Effector memory CD8-positive, alpha-beta T cell (primary cell): ENCODE measurements at regions not wholly inside any gene's neighbourhood (a gene's known extent, or its start where the extent isn't known, plus 50 kb on each side); places are given as distances from the start of the nearest gene placed in this dataset.

Experiments used
- ATAC-seq: fragments of 150-1000 bp; cut with Tn5 transposase; replicated peaks from 2 replicates; pipeline ENCODE4 v1.10.0; 2021; ENCODE audit warnings: mild to moderate bottlenecking, moderate library complexity
- DNase-seq, 3 experiments: peaks; one replicate each; pipeline ENCODE4 v3.0.0; 2021
- H3K27ac Mint-ChIP-seq, 2 donors: one replicate each; pipeline ENCODE4 v1.8.0; 2022; ENCODE audit warnings: mild to moderate bottlenecking in 2 of 2, mixed read lengths in 2 of 2, moderate library complexity in 2 of 2
- H3K27me3 Mint-ChIP-seq, 2 donors: one replicate each; pipeline ENCODE4 v1.8.0; 2022; ENCODE audit warnings: mixed read lengths in 2 of 2
- H3K36me3 Mint-ChIP-seq: one replicate; pipeline ENCODE4 v1.8.0; 2022; ENCODE audit warnings: mild to moderate bottlenecking, moderate library complexity, mixed read lengths; ENCODE audit not compliant: insufficient read depth
- H3K4me1 Mint-ChIP-seq, 2 donors: one replicate each; pipeline ENCODE4 v1.8.0; 2022; ENCODE audit warnings: low read depth in 2 of 2, mixed read lengths in 2 of 2
- H3K4me3 Mint-ChIP-seq, 2 donors: one replicate each; pipeline ENCODE4 v1.8.0; 2022; ENCODE audit warnings: mild to moderate bottlenecking in 2 of 2, mixed read lengths in 2 of 2, moderate library complexity in 2 of 2
- H3K9me3 Mint-ChIP-seq, 2 donors: one replicate each; pipeline ENCODE4 v1.8.0; 2022; ENCODE audit warnings: mixed read lengths in 2 of 2

DNA sequence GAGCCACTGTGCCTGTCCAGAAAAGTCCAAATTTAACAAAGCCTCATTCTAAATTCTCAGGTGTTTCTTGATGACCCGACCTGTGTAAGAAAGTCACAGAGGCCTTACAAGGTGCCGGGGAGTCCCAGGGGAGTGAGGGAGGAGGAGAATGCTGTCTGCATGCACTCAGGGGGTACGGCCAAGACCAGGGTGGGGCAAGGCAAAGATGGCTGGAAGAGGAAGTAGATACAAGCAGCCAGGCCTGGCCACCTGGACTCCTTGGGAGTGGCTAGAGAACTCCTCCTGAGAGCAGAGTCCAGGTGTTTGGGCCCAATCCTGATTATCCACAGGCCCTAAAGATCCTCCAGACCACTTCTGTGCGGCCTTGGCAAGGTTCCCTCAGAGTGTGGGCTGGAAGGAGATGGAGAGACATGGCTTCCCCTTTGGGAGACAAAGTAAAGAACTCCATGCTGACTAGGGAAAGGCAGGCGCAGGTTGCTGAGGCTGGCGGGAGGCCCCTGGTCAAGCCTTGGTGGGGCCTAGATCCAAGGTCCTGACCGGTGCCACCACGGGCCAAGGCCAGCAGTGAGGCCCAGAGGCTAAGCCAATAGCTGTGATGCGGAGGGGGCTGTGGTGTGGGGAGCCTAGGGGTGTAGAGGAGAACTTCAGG, 74.7 kb downstream of the COPS8 start:
- ATAC-seq = no peak

DNA sequence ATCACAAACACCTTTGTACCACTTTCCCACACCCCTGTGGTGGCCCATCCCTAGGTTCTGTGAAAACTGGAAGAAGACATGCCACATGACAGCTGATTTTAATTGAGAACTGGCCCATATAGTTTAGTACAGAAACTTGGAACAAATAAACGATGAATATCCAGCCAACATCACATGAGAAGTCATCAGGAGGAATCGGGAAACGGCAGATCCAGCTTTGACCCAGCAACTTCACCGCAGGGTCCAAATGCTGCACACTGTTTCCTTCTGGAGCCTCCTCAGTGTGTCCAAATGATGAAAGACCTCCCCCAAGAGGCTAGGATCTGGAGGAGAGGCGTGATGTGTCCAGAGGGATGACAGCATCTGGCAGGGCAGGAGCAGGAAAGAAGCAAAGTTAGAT, 75.5 kb downstream of the COPS8 start:
- no peaks in the 10 kb centered on the region for H3K36me3 Mint-ChIP-seq
- no peaks in the 10 kb centered on the region for H3K4me1 Mint-ChIP-seq
- DNase-seq (no peak), ATAC-seq (no peak)
- H3K27ac Mint-ChIP-seq = no peak overlapping the region
- no peaks in the 10 kb centered on the region for H3K9me3 Mint-ChIP-seq
- peaks cover 41 to 65% of the 10 kb centered on the region in 2 donors for H3K27me3 Mint-ChIP-seq
- no peak overlapping the region for H3K4me3 Mint-ChIP-seq

More for the DNA sequence above, 74.7 kb downstream of the COPS8 start:
- Mint-ChIP-seq H3K9me3 (no peaks in the 10 kb centered on the region), H3K4me1 (no peaks in the 10 kb centered on the region), H3K36me3 (no peaks in the 10 kb centered on the region), H3K27ac (no peak overlapping the region), H3K4me3 (no peak overlapping the region), H3K27me3 (peaks cover 38 to 65% of the 10 kb centered on the region in 2 donors)
- no peak for DNase-seq

DNA sequence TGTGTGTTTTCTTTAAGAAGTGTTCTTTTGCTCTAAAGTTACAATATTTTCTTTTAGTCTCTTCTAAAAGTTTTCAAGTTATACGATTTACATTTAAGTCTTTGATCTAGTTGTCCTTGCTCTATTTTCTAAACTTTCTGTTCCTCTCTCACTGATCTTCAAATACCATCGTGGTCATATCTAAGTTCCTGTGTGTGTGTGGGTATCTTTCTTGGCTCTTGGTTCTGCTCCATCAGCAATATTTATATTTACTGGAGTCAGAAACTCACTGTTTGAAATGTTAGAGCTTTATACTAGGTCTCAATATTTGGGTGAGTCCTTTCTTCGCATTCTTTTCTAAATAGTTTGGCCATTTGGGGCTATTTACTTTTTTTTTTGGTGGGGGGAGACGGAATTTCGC, 77.3 kb downstream of the COPS8 start:
- no peak for DNase-seq
- H3K4me1 Mint-ChIP-seq = no peaks in the 10 kb centered on the region
- H3K9me3 Mint-ChIP-seq = no peaks in the 10 kb centered on the region
- peaks cover 40 to 62% of the 10 kb centered on the region in 2 donors for H3K27me3 Mint-ChIP-seq
- no peak overlapping the region for H3K27ac Mint-ChIP-seq
- no peak overlapping the region for H3K4me3 Mint-ChIP-seq
- no peak for ATAC-seq
- no peaks in the 10 kb centered on the region for H3K36me3 Mint-ChIP-seq

DNA sequence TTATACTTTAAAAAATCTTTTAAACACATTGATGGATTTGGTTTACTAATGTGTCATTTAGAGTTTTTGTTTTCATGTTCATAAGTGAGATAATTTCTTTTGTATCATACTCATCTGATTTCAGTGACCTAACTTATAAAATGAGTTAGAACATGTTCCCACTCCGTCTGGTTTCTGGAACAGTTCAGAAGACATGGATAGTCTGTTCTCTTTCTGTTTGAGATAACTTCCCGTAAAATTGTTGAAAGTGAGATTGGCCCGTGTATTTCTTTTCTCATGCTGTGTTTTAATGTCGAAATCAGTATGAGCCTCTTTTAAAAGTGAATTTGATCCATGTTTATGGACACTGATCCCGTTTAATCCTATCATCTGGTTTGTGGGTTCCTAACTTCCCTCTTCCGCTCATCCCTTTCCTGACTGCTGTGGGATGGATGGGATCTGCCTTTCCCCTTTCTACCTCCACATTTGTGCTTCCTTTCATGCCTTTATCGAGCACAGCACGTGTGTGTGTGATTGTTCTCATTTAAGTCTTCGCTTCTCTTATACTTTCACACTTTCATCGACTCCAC, 78.9 kb downstream of the COPS8 start:
- Mint-ChIP-seq H3K9me3 (no peaks in the 10 kb centered on the region), H3K4me3 (no peak overlapping the region), H3K36me3 (no peaks in the 10 kb centered on the region), H3K27ac (no peak overlapping the region), H3K4me1 (no peaks in the 10 kb centered on the region), H3K27me3 (peaks cover 52 to 66% of the 10 kb centered on the region in 2 donors)
- ATAC-seq = no peak
- DNase-seq = no peak

DNA sequence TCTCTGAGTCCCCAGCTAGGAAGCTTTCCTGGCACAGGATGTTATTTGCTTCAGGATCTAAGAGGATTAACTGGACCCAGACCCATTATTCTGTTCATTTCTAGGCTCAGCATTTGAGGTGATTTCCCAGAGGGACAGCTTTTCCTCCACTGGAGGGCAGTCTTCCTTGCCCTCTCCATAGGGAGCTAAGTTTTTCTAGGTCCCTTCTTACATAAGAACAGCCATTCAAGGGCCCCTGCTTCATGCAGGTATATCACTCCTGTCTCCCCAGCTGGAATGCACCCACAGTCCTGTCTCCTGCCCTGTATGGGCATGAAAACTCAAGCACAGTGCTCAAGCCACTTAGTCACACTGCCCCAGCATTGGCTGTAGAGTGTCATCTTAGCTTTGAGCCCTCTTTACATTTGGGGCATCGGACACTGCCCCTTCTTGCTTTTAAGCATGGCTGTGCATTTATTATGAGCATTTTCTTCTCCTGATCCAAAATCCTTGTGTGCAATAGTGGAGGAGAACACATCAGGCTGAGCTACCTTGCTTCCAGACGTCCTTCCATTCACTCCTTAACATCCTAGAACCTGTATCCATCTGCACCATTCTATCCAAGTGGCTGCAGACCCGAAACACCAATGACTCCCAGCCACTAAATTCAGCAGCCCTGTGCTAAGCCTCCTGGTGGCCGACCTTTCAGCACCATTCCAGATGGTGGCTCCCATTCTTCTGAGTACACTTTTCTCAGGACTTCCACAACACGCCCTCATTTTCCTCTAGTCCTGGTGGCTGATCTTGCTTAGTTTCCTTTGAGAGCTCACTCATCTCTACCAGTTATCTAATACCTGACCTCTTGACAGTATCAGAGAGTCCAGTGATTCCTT, 80.0 kb downstream of the COPS8 start:
- Mint-ChIP-seq H3K36me3 (no peaks in the 10 kb centered on the region), H3K4me3 (no peak overlapping the region), H3K27me3 (peaks cover 57 to 64% of the 10 kb centered on the region in 2 donors), H3K4me1 (no peaks in the 10 kb centered on the region), H3K27ac (no peak overlapping the region), H3K9me3 (no peaks in the 10 kb centered on the region)
- DNase-seq (no peak), ATAC-seq (no peak)

DNA sequence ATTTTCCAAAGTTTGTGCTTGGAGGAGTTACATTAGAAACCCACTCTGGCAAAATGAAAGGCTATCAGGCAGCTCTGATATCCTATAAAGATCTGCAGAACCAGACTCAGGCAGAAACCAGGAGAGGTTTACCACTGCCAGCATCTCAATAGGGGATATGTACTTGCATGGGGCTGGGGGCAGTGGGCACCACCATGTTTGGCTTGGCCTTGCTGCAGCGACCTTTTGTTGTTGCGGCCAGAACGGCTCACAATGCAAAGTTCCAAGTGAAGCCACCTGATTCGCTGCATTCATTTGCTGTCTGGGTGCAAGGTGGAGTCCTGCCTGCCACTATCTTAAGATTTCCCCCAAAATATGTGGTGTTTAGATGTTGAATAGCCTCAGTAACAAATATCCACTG, 81.3 kb downstream of the COPS8 start:
- H3K27ac Mint-ChIP-seq = no peak overlapping the region
- H3K9me3 Mint-ChIP-seq = no peaks in the 10 kb centered on the region
- H3K36me3 Mint-ChIP-seq = no peaks in the 10 kb centered on the region
- DNase-seq (no peak), ATAC-seq (no peak)
- peaks cover 47 to 52% of the 10 kb centered on the region in 2 donors for H3K27me3 Mint-ChIP-seq
- no peaks in the 10 kb centered on the region for H3K4me1 Mint-ChIP-seq
- H3K4me3 Mint-ChIP-seq = no peak overlapping the region

DNA sequence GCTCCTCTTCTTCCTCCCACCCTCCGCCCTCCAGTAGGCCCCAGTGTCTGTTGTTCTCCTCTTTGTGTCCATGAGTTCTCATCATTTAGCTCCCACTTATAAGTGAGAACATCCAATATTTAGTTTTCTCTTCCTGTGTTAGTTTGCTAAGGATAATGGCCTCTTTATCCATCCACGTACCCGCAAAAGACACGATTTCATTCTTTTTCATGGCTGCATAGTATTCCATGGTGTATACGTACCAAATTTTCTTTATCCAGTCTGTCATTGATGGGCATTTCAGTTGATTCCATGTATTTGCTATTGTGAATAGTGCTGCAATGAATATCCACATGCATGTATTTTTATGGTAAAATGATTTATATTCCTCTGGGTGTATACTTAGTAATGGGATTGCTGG, 82.2 kb downstream of the COPS8 start:
- no peaks in the 10 kb centered on the region for H3K4me1 Mint-ChIP-seq
- H3K9me3 Mint-ChIP-seq = no peaks in the 10 kb centered on the region
- ATAC-seq (no peak), DNase-seq (no peak)
- H3K27me3 Mint-ChIP-seq = peaks cover 52% of the 10 kb centered on the region in 2 donors
- H3K27ac Mint-ChIP-seq = no peak overlapping the region
- H3K4me3 Mint-ChIP-seq = no peak overlapping the region
- no peaks in the 10 kb centered on the region for H3K36me3 Mint-ChIP-seq

DNA sequence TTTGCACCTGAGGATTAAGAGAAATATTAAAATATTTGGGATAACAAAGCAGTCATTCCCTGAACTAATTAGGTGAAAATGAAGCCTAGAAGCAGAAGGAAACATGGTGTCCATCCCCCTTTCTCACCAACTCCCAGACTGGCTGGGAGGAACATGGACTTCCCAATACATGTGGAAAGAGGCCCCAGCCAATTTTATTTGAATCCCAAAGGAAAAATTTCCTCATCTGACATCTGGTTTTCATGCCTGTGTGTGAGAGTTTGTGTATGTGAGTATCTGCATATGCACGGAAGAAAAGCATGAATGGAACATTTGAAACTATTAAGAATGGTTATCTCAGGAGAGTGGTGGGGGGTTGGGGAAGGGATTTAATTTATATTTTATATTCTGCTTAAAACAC, 84.3 kb downstream of the COPS8 start:
- no peak overlapping the region for H3K27ac Mint-ChIP-seq
- H3K4me3 Mint-ChIP-seq = no peak overlapping the region
- H3K4me1 Mint-ChIP-seq = no peaks in the 10 kb centered on the region
- H3K9me3 Mint-ChIP-seq = no peaks in the 10 kb centered on the region
- no peak for ATAC-seq
- DNase-seq = no peak
- H3K36me3 Mint-ChIP-seq = no peaks in the 10 kb centered on the region
- H3K27me3 Mint-ChIP-seq = peaks cover 35 to 46% of the 10 kb centered on the region in 2 donors

DNA sequence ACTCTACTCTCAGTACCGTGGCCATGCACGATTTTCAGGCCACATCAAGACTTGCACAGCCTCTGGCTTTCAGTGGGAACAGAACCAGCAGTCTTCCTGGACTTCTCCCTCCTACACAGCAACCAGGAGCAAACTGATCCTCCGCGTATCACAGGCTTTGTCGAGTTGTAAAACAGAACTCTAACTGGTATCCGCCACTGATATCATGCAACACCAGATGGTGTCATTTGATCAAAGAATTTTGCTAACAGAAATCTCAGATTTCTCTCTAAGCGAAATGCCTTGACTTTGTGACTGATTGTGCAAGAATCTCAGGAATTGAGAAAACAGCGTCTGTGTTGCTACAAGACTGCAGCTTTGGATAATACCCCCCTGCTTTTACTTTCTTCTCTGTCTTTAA, 85.7 kb downstream of the COPS8 start:
- ATAC-seq = no peak

DNA sequence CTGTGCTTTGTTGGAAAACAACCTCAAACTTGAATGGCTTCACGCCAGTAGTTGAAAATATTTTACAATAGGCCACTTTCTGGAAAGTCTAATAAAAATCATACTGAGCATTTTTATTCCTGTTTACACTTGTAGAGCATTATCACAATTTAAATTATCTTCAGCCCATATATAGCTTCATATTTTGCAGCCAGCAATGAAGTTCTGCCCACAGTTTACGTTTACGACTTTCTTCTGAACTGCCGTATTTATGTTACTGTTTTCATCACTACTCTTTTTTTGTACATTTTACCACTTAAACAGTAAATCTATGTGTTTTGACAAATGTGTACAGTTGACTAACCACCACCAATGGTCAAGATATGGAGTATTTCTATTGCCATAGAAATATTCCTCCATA, 86.2 kb downstream of the COPS8 start:
- Mint-ChIP-seq H3K9me3 (no peaks in the 10 kb centered on the region), H3K27me3 (peaks cover 16 to 48% of the 10 kb centered on the region in 2 donors)
- no peak for DNase-seq

More for the DNA sequence above, 85.7 kb downstream of the COPS8 start:
- Mint-ChIP-seq H3K36me3 (no peaks in the 10 kb centered on the region), H3K27me3 (peaks cover 21 to 46% of the 10 kb centered on the region in 2 donors), H3K9me3 (no peaks in the 10 kb centered on the region), H3K27ac (no peak overlapping the region), H3K4me1 (no peaks in the 10 kb centered on the region), H3K4me3 (no peak overlapping the region)
- no peak for DNase-seq

DNA sequence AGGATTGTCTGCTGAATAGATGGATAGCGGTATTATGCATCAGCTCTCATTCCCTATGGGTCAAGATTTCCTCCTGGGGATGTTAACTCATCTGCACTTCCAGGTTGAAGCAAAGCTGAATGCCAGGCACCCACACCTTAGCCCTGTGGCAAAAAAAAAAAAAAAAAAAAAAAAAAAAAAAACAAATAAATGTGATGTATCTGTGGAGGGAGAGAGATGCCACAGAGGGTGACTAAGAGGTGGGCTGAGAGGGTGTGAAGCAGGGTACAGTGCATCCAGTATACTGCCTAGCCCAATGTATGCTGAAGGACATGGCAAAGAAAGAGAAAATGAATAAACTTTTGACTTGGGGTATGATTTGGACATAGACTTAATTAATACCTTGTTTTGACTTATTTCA, 91.4 kb downstream of the COPS8 start:
- H3K4me3 Mint-ChIP-seq = no peak overlapping the region
- no peaks in the 10 kb centered on the region for H3K36me3 Mint-ChIP-seq
- ATAC-seq = no peak
- no peak for DNase-seq
- peaks cover 30 to 68% of the 10 kb centered on the region in 2 donors for H3K27me3 Mint-ChIP-seq
- no peak overlapping the region for H3K27ac Mint-ChIP-seq
- no peaks in the 10 kb centered on the region for H3K9me3 Mint-ChIP-seq
- no peaks in the 10 kb centered on the region for H3K4me1 Mint-ChIP-seq

More for the DNA sequence above, 86.2 kb downstream of the COPS8 start:
- Mint-ChIP-seq H3K36me3 (no peaks in the 10 kb centered on the region), H3K4me3 (no peak overlapping the region), H3K27ac (no peak overlapping the region), H3K4me1 (no peaks in the 10 kb centered on the region)
- no peak for ATAC-seq

DNA sequence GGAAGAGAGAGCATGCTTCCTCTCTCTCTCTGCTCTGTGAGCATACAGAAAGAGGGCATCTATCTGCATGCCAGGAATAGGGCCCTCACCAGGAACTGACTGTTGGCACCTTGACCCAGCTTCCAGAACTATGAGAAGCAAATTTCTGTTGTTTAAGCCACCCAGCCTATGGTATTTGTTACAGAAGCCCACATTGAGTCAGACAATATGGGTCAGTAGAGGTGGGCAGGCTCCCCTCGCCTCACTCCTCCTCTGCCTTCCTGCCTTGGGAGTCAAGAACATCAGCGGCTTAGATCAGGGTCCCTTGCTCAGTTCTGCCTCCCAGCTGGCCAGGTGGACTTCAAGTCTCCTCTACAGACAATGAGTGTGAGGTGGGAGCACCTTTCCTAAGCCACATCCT, 92.3 kb downstream of the COPS8 start:
- H3K4me1 Mint-ChIP-seq = no peaks in the 10 kb centered on the region
- no peak overlapping the region for H3K27ac Mint-ChIP-seq
- no peaks in the 10 kb centered on the region for H3K36me3 Mint-ChIP-seq
- DNase-seq = no peak
- no peak for ATAC-seq
- peaks cover 39 to 64% of the 10 kb centered on the region in 2 donors for H3K27me3 Mint-ChIP-seq
- H3K4me3 Mint-ChIP-seq = no peak overlapping the region
- H3K9me3 Mint-ChIP-seq = no peaks in the 10 kb centered on the region

DNA sequence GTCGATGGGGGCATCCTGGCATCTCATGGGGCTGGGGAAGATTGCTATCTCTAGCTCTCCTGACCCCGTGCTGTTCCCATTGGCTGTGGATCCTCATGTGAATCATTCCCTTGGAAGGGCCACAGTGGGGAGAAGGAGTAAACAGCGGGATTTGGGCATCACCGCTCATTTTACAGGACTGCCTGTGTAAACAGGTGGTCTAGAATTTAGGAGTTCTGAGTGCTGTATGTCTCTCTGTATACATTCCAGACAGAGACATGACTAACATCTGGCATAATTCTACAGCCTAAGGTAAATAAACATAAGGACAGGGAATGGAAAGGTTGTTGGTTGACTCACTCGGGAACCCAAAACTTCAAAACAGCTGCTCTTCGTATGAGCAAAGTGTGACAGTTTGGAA, 92.7 kb downstream of the COPS8 start:
- Mint-ChIP-seq H3K27me3 (peaks cover 41 to 64% of the 10 kb centered on the region in 2 donors), H3K36me3 (no peaks in the 10 kb centered on the region), H3K4me1 (no peaks in the 10 kb centered on the region), H3K4me3 (no peak overlapping the region), H3K9me3 (no peaks in the 10 kb centered on the region), H3K27ac (no peak overlapping the region)
- ATAC-seq (no peak), DNase-seq (no peak)

DNA sequence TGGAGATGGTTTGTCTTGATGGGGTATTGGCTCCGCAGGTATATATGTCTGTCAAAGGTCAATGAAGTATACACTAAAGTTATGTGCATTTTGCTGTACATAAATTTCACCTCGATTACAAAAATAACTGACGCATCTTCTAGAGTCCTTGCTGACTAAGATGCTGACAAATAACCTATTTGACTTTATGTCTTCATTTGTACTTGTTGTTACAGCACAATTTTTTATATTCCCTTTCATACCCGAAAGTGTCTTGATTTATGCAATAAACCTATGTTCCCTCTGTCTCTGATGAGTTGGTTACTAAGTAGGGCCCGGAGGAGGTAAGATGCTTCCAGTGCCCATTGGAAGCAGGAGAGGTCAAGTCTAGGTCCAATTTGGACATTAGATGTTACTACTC, 93.5 kb downstream of the COPS8 start:
- H3K4me3 Mint-ChIP-seq = no peak overlapping the region
- no peaks in the 10 kb centered on the region for H3K4me1 Mint-ChIP-seq
- peaks cover 49 to 61% of the 10 kb centered on the region in 2 donors for H3K27me3 Mint-ChIP-seq
- no peaks in the 10 kb centered on the region for H3K9me3 Mint-ChIP-seq
- no peaks in the 10 kb centered on the region for H3K36me3 Mint-ChIP-seq
- DNase-seq (no peak), ATAC-seq (no peak)
- no peak overlapping the region for H3K27ac Mint-ChIP-seq
